CD4-positive, alpha-beta T cell treated with Interleukin-6 at 100 ng/mL for 8 hours (primary cell): ENCODE measurements at regions not wholly inside any gene's neighbourhood (a gene's known extent, or its start where the extent isn't known, plus 50 kb on each side); places are given as distances from the start of the nearest gene placed in this dataset.

ENCODE experiments used
- DNase-seq: peaks from one replicate; pipeline ENCODE4 v3.0.0-alpha.2; 2020; ENCODE audit warnings: mixed read lengths, low spot score

- DNase-seq, result no peak
Measured at GRCh38 chr1:208640295-208640694, 396.1 kb upstream of the PLXNA2 start.

GRCh38 chr1:208641579-208642280 is 397.5 kb upstream of the PLXNA2 start:
- no peak for DNase-seq

- no peak for DNase-seq
Measured at GRCh38 chr1:208643005-208643597, 398.9 kb upstream of the PLXNA2 start.

- no peak for DNase-seq
Measured at GRCh38 chr1:208644401-208645160, 400.4 kb upstream of the PLXNA2 start.

GRCh38 chr1:208646431-208646830 is 402.2 kb upstream of the PLXNA2 start:
- no peak for DNase-seq

GRCh38 chr1:208648146-208648545 is 404.0 kb upstream of the PLXNA2 start:
- no peak for DNase-seq

GRCh38 chr1:208652296-208653160 is 408.3 kb upstream of the PLXNA2 start:
- peak; percentile 3 for DNase-seq

- DNase-seq, result no peak
Measured at GRCh38 chr1:208653426-208653825, 409.2 kb upstream of the PLXNA2 start.

GRCh38 chr1:208654241-208654640 is 410.1 kb upstream of the PLXNA2 start:
- no peak for DNase-seq

- DNase-seq, result no peak
Measured at GRCh38 chr1:208665936-208666335, 421.8 kb upstream of the PLXNA2 start.

GRCh38 chr1:208668991-208669390 is 424.8 kb upstream of the PLXNA2 start:
- no peak for DNase-seq

- no peak for DNase-seq
Measured at GRCh38 chr1:208670778-208671177, 426.6 kb upstream of the PLXNA2 start.

- DNase-seq, result no peak
Measured at GRCh38 chr1:208681878-208682663, 437.9 kb upstream of the PLXNA2 start.

GRCh38 chr1:208682664-208683013 is 438.5 kb upstream of the PLXNA2 start:
- DNase-seq, result no peak

GRCh38 chr1:208683141-208683540 is 439.0 kb upstream of the PLXNA2 start:
- DNase-seq, result no peak

GRCh38 chr1:208684192-208684591 is 440.0 kb upstream of the PLXNA2 start:
- no peak for DNase-seq

GRCh38 chr1:208686592-208686991 is 442.4 kb upstream of the PLXNA2 start:
- DNase-seq, result no peak

GRCh38 chr1:208688656-208689315 is 444.6 kb upstream of the PLXNA2 start:
- DNase-seq, result no peak

GRCh38 chr1:208691012-208691411 is 446.8 kb upstream of the PLXNA2 start:
- DNase-seq, result no peak

GRCh38 chr1:208709981-208710380 is 465.8 kb upstream of the PLXNA2 start:
- no peak for DNase-seq

GRCh38 chr1:208714323-208714722 is 470.1 kb upstream of the PLXNA2 start:
- no peak for DNase-seq
